ENCODE measurements at regions not wholly inside any gene's neighbourhood (a gene's known extent, or its start where the extent isn't known, plus 50 kb on each side); places are given as distances from the start of the nearest gene placed in this dataset.

DNA sequence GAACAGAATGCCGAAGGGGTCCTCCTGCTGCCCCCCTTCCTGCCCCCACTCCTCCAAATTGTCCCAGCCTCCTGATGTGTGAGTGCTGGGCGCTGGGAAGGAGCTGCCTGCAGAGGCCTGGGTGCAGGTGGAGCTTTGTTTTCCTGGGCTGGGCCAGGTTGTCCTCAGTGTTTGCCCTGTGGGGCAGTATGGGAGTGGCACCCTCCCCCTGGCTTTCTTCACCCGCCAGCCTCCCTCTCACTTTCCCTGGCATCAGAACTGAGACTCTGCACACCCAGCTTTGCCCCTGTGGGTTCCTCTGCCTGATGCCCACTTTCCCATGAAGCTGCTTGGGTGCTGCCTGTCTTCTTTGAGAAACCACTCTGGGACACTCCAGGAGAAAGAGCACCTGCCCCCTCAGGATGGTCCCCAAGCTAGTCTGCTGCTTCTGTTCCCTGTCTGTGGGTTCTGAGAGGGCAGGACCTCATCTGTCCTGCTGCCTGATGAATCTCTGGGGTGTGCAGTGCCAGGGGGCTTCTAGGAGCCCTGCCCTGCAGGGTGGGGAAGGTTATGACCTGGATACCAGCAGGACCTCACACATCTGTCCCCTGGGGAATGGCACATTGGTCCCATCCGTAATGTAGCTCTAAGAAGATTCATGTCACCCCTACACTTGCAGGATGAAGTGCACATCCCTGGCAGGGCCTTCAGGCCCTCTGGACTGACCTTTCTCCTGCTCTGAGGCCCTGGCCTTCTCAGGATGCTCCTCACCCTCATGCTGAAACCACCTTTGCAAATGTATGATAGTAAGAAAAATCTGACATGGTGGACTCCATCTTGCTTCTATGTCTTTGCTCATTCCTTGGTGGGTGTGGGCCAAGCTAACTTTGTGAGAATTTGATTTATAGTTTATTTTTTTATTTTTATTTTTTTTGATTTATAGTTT, 146.8 kb upstream of the HS6ST1 start:
- Mint-ChIP-seq H3K9me3 (peaks cover 14 to 25% of the 10 kb centered on the region in 2 donors), H3K27ac (no peak overlapping the region), H3K36me3 (peaks cover 12 to 28% of the 10 kb centered on the region in 2 donors)
- peak in 1 of 2 donors; percentile 44 for DNase-seq (ENCODE audit: low spot score in 2 of 2)
- ATAC-seq, result no peak

DNA sequence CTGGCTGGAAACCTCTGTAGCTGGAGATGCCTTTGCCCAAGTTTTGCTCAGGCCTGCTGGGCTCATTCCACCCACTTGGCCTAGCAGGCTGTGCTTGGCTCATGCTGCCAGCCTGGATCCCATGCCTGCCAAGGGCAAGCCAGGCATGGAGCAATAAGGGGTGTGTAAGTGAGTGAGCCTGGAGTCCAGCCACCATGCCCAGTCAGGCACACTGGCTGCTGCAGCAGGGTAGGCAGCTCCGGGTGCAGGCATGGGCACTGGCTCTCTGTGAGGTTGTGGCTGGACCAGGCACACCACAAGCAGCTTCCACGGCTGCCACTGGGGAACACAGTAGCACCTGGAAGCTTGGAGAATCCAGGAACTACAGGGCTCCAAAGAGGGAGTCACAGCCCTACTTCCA, 147.7 kb upstream of the HS6ST1 start:
- Mint-ChIP-seq H3K36me3 (peaks cover 16 to 32% of the 10 kb centered on the region in 2 donors), H3K9me3 (peaks cover 14 to 25% of the 10 kb centered on the region in 2 donors), H3K27ac (no peak overlapping the region)
- ATAC-seq (no peak), DNase-seq (ENCODE audit: low spot score in 2 of 2) (peak in 1 of 2 donors; percentile 25)

DNA sequence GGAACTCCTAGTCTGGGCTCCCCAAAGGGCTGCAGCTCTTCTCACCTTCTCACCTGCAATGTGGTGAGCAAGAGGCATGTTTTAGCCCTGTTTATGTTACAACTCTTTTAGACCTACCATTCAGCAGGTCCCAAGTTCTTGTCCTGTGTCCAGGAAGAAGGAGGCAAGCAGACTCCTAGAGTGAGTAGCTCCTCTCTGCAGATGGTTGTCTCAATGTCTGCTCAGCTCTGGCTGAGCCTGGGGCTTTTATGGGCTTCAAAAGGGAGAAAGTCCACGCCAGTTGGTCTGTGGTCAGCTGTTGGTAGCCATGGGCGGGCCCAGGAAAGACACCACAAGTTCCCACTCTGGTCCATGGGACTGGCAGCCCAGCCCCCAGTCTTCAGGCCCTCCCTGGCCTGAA, 148.1 kb upstream of the HS6ST1 start:
- H3K9me3 Mint-ChIP-seq, result peaks cover 14 to 25% of the 10 kb centered on the region in 2 donors
- no peak overlapping the region for H3K27ac Mint-ChIP-seq
- peak in 1 of 2 donors; percentile 25 for DNase-seq (ENCODE audit: low spot score in 2 of 2)
- ATAC-seq, result no peak
- H3K36me3 Mint-ChIP-seq, result peaks cover 16 to 32% of the 10 kb centered on the region in 2 donors

GRCh38 chr2:128467321-128467969, 148.8 kb upstream of the HS6ST1 start:
- peaks cover 21 to 36% of the 10 kb centered on the region in 2 donors for H3K36me3 Mint-ChIP-seq
- peaks cover 14 to 25% of the 10 kb centered on the region in 2 donors for H3K9me3 Mint-ChIP-seq
- ATAC-seq (no peak), DNase-seq (ENCODE audit: low spot score in 2 of 2) (peak in 1 of 2 donors; percentile 42)
- no peak overlapping the region for H3K27ac Mint-ChIP-seq

DNA sequence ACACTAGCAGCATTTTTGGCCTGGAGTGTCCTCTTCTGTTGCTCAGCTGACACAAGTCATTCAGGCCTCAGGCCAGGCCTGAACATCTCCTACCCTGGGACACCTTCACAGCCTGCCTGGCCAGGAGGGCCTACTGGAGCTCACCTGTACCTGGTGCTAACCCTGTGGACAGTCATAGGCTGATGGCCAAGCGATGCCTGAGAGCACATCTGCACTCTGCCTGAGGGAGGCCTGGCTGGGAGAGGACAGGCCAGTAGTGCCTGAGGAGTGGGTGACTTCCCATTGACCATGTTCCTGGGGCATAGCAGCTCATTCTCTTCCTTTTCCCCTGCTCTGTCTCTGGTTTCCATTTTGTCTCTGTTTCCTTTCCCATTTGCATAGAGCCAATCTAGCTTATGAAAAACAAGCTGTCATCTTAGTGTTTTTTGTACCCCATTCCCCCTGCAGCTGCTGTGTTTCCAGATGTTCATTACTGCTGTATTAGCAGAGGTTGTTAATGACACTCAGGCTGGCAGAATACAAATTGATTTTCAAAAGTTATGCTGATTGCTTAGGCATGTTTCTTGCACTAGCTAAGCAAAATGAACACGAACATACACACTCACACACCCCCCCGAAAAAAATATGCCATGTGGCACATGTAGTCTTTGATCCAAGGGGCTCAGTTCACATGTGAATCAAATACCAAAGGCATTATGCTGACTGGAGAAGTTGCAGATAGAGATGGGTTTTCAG, 149.7 kb upstream of the HS6ST1 start:
- Mint-ChIP-seq H3K36me3 (peaks cover 21 to 39% of the 10 kb centered on the region in 2 donors), H3K9me3 (peaks cover 14 to 25% of the 10 kb centered on the region in 2 donors), H3K27ac (no peak overlapping the region)
- ATAC-seq (no peak), DNase-seq (ENCODE audit: low spot score in 2 of 2) (peak in 1 of 2 donors; percentile 18)

GRCh38 chr2:128469203-128469602, 150.5 kb upstream of the HS6ST1 start:
- peaks cover 14 to 25% of the 10 kb centered on the region in 2 donors for H3K9me3 Mint-ChIP-seq
- peaks cover 21 to 40% of the 10 kb centered on the region in 2 donors for H3K36me3 Mint-ChIP-seq
- H3K27ac Mint-ChIP-seq, result no peak overlapping the region
- no peak for ATAC-seq
- peak; percentile 18 to 33 for DNase-seq (ENCODE audit: low spot score in 2 of 2)

DNA sequence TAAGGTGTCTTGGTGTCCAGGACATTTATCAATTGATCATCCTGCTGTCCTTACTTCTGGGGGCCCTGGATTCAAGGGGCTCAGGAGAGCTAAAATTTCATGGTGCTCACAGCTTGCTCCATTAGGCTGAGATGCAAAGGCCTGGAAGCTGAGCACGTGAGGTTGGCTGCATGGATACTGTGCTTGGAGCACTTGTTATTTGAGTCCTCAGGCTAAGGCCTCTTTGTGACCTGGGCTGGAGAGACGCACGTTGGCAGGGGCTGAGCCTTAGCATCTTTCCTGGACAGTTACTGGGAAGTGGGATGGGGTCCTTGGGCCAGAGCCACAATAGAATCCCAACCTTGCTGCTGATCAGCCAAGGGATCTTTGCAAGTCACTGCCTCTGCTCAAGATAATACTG, 151.2 kb upstream of the HS6ST1 start:
- Mint-ChIP-seq H3K9me3 (peaks cover 14 to 25% of the 10 kb centered on the region in 2 donors), H3K27ac (no peak overlapping the region), H3K36me3 (peaks cover 21 to 40% of the 10 kb centered on the region in 2 donors)
- ATAC-seq (no peak), DNase-seq (ENCODE audit: low spot score in 2 of 2) (peak in 1 of 2 donors; percentile 28)

DNA sequence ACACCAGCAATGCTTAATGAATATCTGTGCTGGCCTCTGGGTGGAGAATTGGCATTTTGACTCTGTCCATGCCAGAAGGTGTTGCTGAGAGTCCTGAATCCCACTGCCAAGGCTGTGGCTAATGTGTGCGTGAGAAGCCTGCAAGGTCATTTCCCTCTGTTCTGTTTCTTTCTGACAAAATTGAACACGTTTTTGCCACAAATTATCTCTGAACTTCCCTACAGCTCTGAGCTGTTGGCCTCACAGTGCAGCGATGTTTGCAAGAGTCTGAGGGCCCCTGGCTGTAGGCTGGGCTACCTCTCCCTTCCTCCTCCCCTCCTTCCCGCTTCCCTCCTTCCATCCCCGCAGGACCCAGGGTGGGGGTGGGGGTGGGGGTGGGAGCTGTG, 154.1 kb upstream of the HS6ST1 start:
- Mint-ChIP-seq H3K27ac (no peak overlapping the region), H3K36me3 (peaks cover 18 to 38% of the 10 kb centered on the region in 2 donors), H3K9me3 (peaks cover 12 to 20% of the 10 kb centered on the region in 2 donors)
- DNase-seq (ENCODE audit: low spot score in 2 of 2) (no peak), ATAC-seq (peak; percentile 29 to 51)

DNA sequence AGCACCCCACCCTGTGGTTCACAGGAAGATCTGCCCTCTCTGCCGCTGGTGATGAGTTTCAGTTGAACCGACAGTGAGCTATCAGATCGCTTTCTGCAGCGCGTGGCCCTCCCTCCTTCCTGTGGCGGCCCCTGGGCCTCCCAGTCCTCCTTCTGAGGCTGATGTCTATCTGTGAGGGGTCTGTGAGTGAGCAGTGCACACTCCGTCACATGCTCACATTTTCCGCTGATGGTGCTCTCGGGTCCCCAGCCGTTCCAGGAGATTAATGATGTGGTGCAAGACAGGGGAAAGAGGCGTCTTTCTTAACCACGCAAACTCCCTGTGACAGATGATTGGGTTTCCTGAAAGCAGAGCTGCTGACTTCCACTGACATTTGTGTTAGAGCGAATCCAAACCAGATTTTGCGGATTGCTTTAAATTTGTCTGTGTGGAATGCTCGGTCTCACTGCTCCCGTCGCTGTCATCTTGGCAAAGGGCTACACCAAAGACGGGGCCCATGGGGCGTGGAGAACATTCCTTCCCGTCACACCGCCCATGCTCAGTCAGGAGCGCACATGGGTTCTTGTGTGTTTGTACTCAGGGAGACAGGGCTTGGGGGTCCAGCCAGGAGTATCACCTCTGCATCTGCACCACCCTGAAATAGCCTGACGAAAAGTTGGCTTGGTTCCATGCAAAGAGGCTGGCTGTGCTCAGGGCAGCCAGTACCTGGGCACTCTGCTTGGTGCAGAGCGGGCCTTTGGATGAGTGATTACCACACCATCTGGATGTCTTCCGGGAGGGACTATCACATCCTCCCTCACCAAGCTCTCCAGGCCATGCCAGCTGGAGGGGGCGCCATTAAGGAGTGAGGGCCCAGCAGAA, 154.7 kb upstream of the HS6ST1 start:
- Mint-ChIP-seq H3K9me3 (peaks cover 6 to 14% of the 10 kb centered on the region in 2 donors), H3K36me3 (peaks cover 15 to 32% of the 10 kb centered on the region in 2 donors), H3K27ac (peak overlapping the region in 1 of 2 donors; percentile 44)
- DNase-seq (ENCODE audit: low spot score in 2 of 2), result no peak
- peak; percentile 85 to 91 for ATAC-seq

- ATAC-seq (no peak), DNase-seq (ENCODE audit: low spot score in 2 of 2) (peak in 1 of 2 donors; percentile 37)
- peaks cover 15 to 24% of the 10 kb centered on the region in 2 donors for H3K36me3 Mint-ChIP-seq
- H3K27ac Mint-ChIP-seq, result no peak overlapping the region
- peaks cover 0 to 7% of the 10 kb centered on the region in 2 donors for H3K9me3 Mint-ChIP-seq
These were observed 155.6 kb upstream of the HS6ST1 start for GRCh38 chr2:128474036-128474955.

DNA sequence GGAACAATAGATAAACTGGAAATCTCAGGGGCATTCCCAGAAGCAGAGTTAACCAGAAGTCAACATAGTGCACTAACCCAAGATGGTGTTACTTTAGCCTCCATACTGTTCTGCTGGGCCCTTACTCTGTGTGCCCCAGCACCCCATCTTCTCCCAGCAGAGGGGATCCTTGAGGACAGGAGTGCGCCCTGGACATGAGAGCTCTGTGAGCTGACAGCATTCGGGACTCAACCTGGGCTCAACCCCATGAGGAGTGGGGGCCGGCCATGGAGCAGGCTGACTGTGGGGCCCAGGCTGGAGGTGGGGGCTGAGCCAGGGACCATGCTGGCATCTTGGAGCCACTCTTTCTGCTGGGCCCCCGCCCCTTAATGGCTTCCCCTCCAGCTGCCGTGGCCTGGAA, 156.3 kb upstream of the HS6ST1 start:
- H3K9me3 Mint-ChIP-seq, result peaks cover 0 to 2% of the 10 kb centered on the region in 2 donors
- DNase-seq (ENCODE audit: low spot score in 2 of 2) (peak in 1 of 2 donors; percentile 20), ATAC-seq (no peak)
- H3K27ac Mint-ChIP-seq, result no peak overlapping the region
- H3K36me3 Mint-ChIP-seq, result peaks cover 14 to 18% of the 10 kb centered on the region in 2 donors

DNA sequence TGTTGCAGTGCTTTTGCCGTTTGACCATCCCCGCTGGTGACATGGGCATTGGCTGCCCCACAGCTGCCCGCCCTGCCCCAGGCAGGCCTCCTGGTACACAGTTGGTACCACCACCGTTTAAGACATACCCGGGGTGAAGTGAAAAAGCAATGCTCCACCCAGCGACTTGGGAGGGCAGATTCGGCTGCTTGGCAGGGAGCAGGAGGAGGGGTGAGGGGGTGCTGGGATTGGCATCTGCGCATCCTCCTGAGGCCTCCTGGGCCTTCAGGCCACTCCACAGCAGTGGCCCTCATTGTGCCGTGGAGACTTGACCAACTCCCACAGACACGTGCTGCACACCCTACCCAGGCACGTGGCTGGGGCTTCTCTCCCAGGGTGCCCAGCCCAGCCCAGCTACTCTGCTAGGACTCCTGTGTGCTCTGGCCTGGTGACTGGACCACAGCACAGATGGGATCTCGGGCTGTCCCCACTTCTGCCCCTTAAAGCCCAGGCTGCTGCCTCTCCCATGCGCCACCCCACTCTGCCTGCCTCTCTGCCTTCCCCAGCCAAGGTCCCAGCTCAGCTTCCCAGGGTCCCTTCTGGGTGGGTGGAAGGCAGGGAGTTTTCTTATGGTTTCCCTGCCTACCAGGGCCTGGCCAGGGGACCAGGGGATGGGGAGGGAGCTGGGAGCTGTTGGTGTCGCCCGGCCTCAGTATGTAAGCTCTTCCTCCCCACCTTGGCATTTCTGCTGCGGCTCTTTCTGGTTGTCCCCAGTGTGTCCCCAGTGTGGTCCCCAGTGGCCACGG, 157.0 kb upstream of the HS6ST1 start:
- peak in 1 of 2 donors; percentile 49 for DNase-seq (ENCODE audit: low spot score in 2 of 2)
- Mint-ChIP-seq H3K27ac (no peak overlapping the region), H3K9me3 (peaks cover 3% of the 10 kb centered on the region in 2 donors), H3K36me3 (peaks cover 8 to 11% of the 10 kb centered on the region in 2 donors)
- ATAC-seq, result no peak

GRCh38 chr2:128477026-128477820, 158.6 kb upstream of the HS6ST1 start:
- H3K27ac Mint-ChIP-seq, result no peak overlapping the region
- ATAC-seq (no peak), DNase-seq (ENCODE audit: low spot score in 2 of 2) (peak in 1 of 2 donors; percentile 33)
- peaks cover under 1 to 5% of the 10 kb centered on the region in 2 donors for H3K36me3 Mint-ChIP-seq
- peaks cover 3 to 7% of the 10 kb centered on the region in 2 donors for H3K9me3 Mint-ChIP-seq

Data from activated naive CD4-positive, alpha-beta T cell treated with anti-CD3 and anti-CD28 coated beads, Interleukin-2, amount 50 U/mL, for 72 hours (primary cell).